ENCODE measurements at regions not wholly inside any gene's neighbourhood (a gene's known extent, or its start where the extent isn't known, plus 50 kb on each side); places are given as distances from the start of the nearest gene placed in this dataset.

DNA sequence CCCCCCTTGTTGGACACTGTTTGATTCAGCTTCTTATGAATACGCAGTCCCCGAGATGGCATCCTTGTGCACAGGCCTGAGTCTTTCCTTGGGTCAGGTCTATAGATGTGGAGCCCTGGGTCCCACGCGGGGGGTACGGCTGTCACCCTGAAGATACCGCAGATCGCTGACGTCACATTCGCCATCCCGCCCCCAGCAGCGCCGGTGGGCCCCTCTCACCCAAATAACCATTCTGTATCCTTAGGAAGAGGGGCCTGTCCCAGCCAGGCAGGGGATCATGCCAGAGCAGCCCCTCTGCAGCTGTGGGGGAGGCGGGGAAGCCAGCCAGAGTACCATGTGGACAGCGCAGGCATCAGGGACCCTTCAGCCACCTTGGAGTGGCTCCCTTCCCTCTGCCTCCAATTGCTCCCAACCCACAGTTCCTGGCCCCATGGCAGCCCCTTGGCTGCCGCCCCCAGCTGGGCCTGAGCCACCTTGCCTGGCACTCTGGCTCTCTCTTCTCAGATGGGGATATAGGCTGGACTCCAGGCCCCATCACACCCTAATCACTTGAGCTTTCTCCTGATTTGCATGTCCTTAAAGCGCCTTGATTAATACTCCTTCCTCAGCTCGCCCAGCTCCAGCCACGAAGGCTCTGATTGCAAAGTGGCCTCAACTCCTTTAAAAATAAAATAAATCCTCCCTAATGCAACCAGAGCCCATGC, 189.8 kb downstream of the C9orf50 start (continued):
- TF ChIP-seq, protein P1, sequence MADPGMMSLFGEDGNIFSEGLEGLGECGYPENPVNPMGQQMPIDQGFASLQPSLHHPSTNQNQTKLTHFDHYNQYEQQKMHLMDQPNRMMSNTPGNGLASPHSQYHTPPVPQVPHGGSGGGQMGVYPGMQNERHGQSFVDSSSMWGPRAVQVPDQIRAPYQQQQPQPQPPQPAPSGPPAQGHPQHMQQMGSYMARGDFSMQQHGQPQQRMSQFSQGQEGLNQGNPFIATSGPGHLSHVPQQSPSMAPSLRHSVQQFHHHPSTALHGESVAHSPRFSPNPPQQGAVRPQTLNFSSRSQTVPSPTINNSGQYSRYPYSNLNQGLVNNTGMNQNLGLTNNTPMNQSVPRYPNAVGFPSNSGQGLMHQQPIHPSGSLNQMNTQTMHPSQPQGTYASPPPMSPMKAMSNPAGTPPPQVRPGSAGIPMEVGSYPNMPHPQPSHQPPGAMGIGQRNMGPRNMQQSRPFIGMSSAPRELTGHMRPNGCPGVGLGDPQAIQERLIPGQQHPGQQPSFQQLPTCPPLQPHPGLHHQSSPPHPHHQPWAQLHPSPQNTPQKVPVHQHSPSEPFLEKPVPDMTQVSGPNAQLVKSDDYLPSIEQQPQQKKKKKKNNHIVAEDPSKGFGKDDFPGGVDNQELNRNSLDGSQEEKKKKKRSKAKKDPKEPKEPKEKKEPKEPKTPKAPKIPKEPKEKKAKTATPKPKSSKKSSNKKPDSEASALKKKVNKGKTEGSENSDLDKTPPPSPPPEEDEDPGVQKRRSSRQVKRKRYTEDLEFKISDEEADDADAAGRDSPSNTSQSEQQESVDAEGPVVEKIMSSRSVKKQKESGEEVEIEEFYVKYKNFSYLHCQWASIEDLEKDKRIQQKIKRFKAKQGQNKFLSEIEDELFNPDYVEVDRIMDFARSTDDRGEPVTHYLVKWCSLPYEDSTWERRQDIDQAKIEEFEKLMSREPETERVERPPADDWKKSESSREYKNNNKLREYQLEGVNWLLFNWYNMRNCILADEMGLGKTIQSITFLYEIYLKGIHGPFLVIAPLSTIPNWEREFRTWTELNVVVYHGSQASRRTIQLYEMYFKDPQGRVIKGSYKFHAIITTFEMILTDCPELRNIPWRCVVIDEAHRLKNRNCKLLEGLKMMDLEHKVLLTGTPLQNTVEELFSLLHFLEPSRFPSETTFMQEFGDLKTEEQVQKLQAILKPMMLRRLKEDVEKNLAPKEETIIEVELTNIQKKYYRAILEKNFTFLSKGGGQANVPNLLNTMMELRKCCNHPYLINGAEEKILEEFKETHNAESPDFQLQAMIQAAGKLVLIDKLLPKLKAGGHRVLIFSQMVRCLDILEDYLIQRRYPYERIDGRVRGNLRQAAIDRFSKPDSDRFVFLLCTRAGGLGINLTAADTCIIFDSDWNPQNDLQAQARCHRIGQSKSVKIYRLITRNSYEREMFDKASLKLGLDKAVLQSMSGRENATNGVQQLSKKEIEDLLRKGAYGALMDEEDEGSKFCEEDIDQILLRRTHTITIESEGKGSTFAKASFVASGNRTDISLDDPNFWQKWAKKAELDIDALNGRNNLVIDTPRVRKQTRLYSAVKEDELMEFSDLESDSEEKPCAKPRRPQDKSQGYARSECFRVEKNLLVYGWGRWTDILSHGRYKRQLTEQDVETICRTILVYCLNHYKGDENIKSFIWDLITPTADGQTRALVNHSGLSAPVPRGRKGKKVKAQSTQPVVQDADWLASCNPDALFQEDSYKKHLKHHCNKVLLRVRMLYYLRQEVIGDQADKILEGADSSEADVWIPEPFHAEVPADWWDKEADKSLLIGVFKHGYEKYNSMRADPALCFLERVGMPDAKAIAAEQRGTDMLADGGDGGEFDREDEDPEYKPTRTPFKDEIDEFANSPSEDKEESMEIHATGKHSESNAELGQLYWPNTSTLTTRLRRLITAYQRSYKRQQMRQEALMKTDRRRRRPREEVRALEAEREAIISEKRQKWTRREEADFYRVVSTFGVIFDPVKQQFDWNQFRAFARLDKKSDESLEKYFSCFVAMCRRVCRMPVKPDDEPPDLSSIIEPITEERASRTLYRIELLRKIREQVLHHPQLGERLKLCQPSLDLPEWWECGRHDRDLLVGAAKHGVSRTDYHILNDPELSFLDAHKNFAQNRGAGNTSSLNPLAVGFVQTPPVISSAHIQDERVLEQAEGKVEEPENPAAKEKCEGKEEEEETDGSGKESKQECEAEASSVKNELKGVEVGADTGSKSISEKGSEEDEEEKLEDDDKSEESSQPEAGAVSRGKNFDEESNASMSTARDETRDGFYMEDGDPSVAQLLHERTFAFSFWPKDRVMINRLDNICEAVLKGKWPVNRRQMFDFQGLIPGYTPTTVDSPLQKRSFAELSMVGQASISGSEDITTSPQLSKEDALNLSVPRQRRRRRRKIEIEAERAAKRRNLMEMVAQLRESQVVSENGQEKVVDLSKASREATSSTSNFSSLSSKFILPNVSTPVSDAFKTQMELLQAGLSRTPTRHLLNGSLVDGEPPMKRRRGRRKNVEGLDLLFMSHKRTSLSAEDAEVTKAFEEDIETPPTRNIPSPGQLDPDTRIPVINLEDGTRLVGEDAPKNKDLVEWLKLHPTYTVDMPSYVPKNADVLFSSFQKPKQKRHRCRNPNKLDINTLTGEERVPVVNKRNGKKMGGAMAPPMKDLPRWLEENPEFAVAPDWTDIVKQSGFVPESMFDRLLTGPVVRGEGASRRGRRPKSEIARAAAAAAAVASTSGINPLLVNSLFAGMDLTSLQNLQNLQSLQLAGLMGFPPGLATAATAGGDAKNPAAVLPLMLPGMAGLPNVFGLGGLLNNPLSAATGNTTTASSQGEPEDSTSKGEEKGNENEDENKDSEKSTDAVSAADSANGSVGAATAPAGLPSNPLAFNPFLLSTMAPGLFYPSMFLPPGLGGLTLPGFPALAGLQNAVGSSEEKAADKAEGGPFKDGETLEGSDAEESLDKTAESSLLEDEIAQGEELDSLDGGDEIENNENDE (IDR thresholded peaks at IDR 0.05; ENCODE audit: insufficient replicate concordance, low read length) = no peak
